ENCODE measurements at regions not wholly inside any gene's neighbourhood (a gene's known extent, or its start where the extent isn't known, plus 50 kb on each side); places are given as distances from the start of the nearest gene placed in this dataset.
A peak's percentile ranks its signal among the peaks of the same experiment; 100 is the strongest.

GRCh38 chr1:187236676-187237075, 407.9 kb downstream of the PLA2G4A start:
- no peak for TF ChIP-seq CTCF (IDR thresholded peaks at IDR 0.05; ENCODE audit: poor library complexity, severe bottlenecking)
- H3K36me3 ChIP-seq (ENCODE audit: low read depth) = no peaks in the 10 kb centered on the region
- ATAC-seq (ENCODE audit: low read depth) (no peak), DNase-seq (ENCODE audit: low spot score) (no peak)
- H3K27ac ChIP-seq (ENCODE audit: poor library complexity, severe bottlenecking) = no peak overlapping the region
- H3K27me3 ChIP-seq (ENCODE audit: insufficient read depth, poor library complexity, severe bottlenecking) = no peaks in the 10 kb centered on the region
- no peaks in the 10 kb centered on the region for H3K4me1 ChIP-seq (ENCODE audit: insufficient read depth, poor library complexity, severe bottlenecking)
- H3K4me3 ChIP-seq (ENCODE audit: severe bottlenecking) = no peak overlapping the region
- no peaks in the 10 kb centered on the region for H3K9me3 ChIP-seq (ENCODE audit: severe bottlenecking)

- Histone ChIP-seq H3K27me3 (ENCODE audit: insufficient read depth, poor library complexity, severe bottlenecking) (no peaks in the 10 kb centered on the region), H3K27ac (ENCODE audit: poor library complexity, severe bottlenecking) (no peak overlapping the region), H3K9me3 (ENCODE audit: severe bottlenecking) (no peaks in the 10 kb centered on the region), H3K36me3 (ENCODE audit: low read depth) (no peaks in the 10 kb centered on the region), H3K4me1 (ENCODE audit: insufficient read depth, poor library complexity, severe bottlenecking) (no peaks in the 10 kb centered on the region), H3K4me3 (ENCODE audit: severe bottlenecking) (no peak overlapping the region)
- no peak for TF ChIP-seq CTCF (IDR thresholded peaks at IDR 0.05; ENCODE audit: poor library complexity, severe bottlenecking)
- DNase-seq (ENCODE audit: low spot score) (no peak), ATAC-seq (ENCODE audit: low read depth) (no peak)
Measured at GRCh38 chr1:187237542-187237941, 408.8 kb downstream of the PLA2G4A start.

DNA sequence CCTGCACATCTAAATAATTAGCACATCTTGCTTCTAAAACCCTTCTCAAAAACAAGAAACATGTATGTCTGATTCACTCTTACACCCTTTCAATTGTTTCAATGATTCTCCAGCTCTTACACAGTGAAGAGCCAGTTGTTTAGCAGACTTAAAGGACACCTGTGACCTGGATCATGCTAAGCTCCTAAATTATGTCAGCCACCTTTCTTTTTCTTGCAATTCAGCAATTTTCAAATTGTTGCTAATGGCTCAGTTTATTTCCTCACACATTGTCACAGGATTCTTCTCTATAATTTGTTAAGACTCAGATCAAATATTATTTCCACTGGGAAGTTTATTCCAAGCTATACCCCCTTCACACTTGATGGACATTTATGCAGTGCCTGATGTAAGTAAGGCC, 413.2 kb downstream of the PLA2G4A start:
- TF ChIP-seq CTCF (IDR thresholded peaks at IDR 0.05; ENCODE audit: poor library complexity, severe bottlenecking) = no peak
- Histone ChIP-seq H3K27ac (ENCODE audit: poor library complexity, severe bottlenecking) (no peak overlapping the region), H3K4me3 (ENCODE audit: severe bottlenecking) (no peak overlapping the region), H3K9me3 (ENCODE audit: severe bottlenecking) (no peaks in the 10 kb centered on the region), H3K36me3 (ENCODE audit: low read depth) (no peaks in the 10 kb centered on the region), H3K4me1 (ENCODE audit: insufficient read depth, poor library complexity, severe bottlenecking) (no peaks in the 10 kb centered on the region), H3K27me3 (ENCODE audit: insufficient read depth, poor library complexity, severe bottlenecking) (no peaks in the 10 kb centered on the region)
- ATAC-seq (ENCODE audit: low read depth) (no peak), DNase-seq (ENCODE audit: low spot score) (no peak)

GRCh38 chr1:187244623-187245022, 415.9 kb downstream of the PLA2G4A start:
- no peak for DNase-seq (ENCODE audit: low spot score)
- ATAC-seq (ENCODE audit: low read depth) = peak; percentile 41; the same call in 2 of the 3 replicates
- no peaks in the 10 kb centered on the region for H3K4me1 ChIP-seq (ENCODE audit: insufficient read depth, poor library complexity, severe bottlenecking)
- no peak for TF ChIP-seq CTCF (IDR thresholded peaks at IDR 0.05; ENCODE audit: poor library complexity, severe bottlenecking)
- H3K9me3 ChIP-seq (ENCODE audit: severe bottlenecking) = no peaks in the 10 kb centered on the region
- no peaks in the 10 kb centered on the region for H3K36me3 ChIP-seq (ENCODE audit: low read depth)
- no peak overlapping the region for H3K4me3 ChIP-seq (ENCODE audit: severe bottlenecking)
- H3K27ac ChIP-seq (ENCODE audit: poor library complexity, severe bottlenecking) = no peak overlapping the region
- H3K27me3 ChIP-seq (ENCODE audit: insufficient read depth, poor library complexity, severe bottlenecking) = no peaks in the 10 kb centered on the region

GRCh38 chr1:187245201-187245600, 416.5 kb downstream of the PLA2G4A start:
- Histone ChIP-seq H3K36me3 (ENCODE audit: low read depth) (no peaks in the 10 kb centered on the region), H3K4me3 (ENCODE audit: severe bottlenecking) (no peak overlapping the region), H3K9me3 (ENCODE audit: severe bottlenecking) (no peaks in the 10 kb centered on the region), H3K27me3 (ENCODE audit: insufficient read depth, poor library complexity, severe bottlenecking) (no peaks in the 10 kb centered on the region), H3K27ac (ENCODE audit: poor library complexity, severe bottlenecking) (no peak overlapping the region), H3K4me1 (ENCODE audit: insufficient read depth, poor library complexity, severe bottlenecking) (no peaks in the 10 kb centered on the region)
- DNase-seq (ENCODE audit: low spot score) = no peak
- no peak for ATAC-seq (ENCODE audit: low read depth)
- TF ChIP-seq CTCF (IDR thresholded peaks at IDR 0.05; ENCODE audit: poor library complexity, severe bottlenecking) = no peak
